ENCODE measurements at regions not wholly inside any gene's neighbourhood (a gene's known extent, or its start where the extent isn't known, plus 50 kb on each side); places are given as distances from the start of the nearest gene placed in this dataset.

DNA sequence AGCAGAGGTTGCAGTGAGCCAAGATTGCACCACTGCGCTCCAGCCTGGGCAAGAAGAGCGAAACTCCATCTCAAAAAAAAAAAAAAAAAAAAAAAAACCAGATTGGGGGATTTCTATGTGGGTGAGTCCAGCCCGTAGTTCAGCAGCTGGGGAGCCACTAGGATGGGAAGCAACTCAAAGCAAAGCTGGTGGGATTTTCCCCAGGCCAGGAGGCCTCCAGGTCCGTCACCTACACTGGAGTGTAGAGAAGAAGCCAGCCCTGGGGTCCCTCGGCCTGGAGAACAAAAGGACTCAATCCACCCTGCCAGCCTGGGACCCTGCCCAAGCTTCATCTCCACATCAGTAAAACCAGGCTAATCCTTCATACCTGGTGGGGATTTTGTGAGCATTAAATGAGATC lies 121.3 kb upstream of the CACNA1A start:
- no peak overlapping the region for H3K4me3 ChIP-seq
- no peaks in the 10 kb centered on the region for H3K27me3 ChIP-seq
- TF ChIP-seq POLR2A (IDR thresholded peaks at IDR 0.05) = no peak
- TF ChIP-seq, protein P1, sequence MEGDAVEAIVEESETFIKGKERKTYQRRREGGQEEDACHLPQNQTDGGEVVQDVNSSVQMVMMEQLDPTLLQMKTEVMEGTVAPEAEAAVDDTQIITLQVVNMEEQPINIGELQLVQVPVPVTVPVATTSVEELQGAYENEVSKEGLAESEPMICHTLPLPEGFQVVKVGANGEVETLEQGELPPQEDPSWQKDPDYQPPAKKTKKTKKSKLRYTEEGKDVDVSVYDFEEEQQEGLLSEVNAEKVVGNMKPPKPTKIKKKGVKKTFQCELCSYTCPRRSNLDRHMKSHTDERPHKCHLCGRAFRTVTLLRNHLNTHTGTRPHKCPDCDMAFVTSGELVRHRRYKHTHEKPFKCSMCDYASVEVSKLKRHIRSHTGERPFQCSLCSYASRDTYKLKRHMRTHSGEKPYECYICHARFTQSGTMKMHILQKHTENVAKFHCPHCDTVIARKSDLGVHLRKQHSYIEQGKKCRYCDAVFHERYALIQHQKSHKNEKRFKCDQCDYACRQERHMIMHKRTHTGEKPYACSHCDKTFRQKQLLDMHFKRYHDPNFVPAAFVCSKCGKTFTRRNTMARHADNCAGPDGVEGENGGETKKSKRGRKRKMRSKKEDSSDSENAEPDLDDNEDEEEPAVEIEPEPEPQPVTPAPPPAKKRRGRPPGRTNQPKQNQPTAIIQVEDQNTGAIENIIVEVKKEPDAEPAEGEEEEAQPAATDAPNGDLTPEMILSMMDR (IDR thresholded peaks at IDR 0.05) = no peak
- no peaks in the 10 kb centered on the region for H3K9me3 ChIP-seq
- intact Hi-C loops (cut with DNase I; ENCODE audit: low total_unique reads) = no loop called here
- no peaks in the 10 kb centered on the region for H3K4me1 ChIP-seq
- H3K27ac ChIP-seq = no peak overlapping the region
- DNase-seq = no peak
- no peaks in the 10 kb centered on the region for H3K36me3 ChIP-seq

DNA sequence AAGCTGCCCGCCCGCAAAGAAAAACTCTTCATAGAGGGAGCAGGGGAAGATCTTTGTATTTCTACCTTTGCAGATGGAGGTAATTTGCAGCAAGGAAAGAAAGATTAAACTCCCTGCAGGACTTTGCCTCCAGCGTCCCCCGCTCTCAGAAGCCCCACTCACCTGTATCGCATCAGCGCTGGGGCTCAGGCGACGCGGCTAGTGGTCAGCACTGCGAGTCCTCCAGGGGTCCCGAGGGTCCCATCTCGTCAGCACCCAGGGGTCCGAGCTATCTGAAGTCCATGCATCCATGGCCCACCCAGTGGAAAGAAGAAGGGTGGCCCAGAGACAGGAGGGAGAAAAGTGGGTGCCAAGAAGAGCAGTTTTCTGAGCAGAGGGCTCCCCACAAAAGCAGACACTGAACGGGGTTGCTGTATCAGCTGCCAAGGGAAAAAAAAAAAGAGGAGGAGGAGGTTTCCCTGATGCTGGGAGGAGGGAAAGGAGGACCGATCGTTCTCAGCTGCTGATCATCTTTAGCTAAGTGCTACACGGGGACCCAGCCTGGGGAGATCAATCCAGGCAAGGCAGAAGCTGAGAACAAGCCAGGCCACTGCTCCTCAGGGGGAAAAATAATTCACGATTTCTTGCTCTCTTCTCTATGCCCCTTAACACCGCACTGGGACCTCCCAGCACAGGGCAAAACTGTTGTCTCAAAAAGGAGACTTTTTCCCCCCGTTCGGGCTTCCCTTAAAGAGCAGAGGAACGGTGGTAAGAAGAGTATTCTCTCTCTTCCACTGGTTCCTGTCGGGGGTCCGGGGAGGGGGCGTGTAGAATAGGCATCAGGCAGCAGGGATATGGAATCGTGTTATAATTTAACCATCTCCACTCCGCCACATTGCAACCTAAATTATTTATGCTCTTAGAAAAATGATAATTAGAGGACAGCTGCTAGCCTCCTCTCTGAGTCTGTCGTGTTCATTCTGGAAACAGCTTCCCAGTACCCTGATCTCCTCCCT lies 117.7 kb upstream of the CACNA1A start:
- TF ChIP-seq, protein P1 (IDR thresholded peaks at IDR 0.05) = no peak
- no peak for TF ChIP-seq POLR2A (IDR thresholded peaks at IDR 0.05)
- no peaks in the 10 kb centered on the region for H3K36me3 ChIP-seq
- no peak for DNase-seq
- no peak overlapping the region for H3K4me3 ChIP-seq
- H3K9me3 ChIP-seq = no peaks in the 10 kb centered on the region
- no peaks in the 10 kb centered on the region for H3K27me3 ChIP-seq
- intact Hi-C loops (cut with DNase I; ENCODE audit: low total_unique reads) = no loop called here
- no peak overlapping the region for H3K27ac ChIP-seq
- H3K4me1 ChIP-seq = no peaks in the 10 kb centered on the region

DNA sequence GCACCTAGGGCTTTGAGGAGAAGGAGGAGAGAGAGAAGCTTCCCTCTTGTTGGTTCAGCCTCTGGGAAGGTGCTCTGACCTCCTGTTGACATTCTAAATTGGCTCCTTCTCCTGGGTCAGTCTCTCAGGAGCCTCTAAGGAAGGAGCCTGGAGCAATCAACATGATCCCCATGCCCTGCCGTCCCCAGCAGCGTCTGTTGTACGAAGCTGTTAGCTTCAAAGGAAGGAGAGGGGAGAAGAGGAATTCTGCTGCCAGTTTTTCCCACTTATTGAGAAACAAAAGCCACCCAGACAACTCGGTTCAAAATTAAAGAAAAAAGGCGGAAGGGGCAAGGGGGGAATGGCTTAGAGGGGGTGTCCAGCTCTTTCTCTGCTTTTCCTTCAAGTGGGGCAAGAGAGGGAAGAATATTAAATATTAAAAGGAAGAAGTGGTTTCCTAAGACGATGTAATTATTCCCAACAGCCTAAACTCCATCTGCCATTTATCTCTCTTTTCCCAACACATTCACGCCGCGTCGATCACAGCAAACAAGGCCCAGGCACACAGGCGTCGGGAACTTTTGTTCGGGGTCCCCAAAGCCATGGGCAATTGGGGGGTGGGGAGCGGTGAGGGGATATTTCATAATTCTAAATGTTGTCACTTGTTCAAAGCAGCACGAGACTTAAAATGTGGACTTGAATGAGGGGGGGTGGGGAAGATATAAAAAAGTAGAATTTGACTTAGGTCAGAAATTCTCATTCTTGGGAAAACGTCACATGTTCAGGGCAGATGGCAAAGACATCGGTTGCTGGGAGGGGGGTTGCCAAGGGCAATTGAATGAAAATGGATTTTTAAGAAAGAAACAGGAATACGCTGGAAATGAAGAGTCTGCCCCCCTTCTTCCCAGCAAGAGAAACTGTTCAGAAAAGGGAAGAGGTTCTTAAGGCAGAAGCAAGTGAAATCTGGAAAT lies 116.8 kb upstream of the CACNA1A start:
- no peaks in the 10 kb centered on the region for H3K36me3 ChIP-seq
- H3K27ac ChIP-seq = no peak overlapping the region
- TF ChIP-seq POLR2A (IDR thresholded peaks at IDR 0.05) = no peak
- TF ChIP-seq, protein P1 (IDR thresholded peaks at IDR 0.05) = no peak
- no peaks in the 10 kb centered on the region for H3K27me3 ChIP-seq
- no peaks in the 10 kb centered on the region for H3K4me1 ChIP-seq
- DNase-seq = no peak
- H3K9me3 ChIP-seq = no peaks in the 10 kb centered on the region
- intact Hi-C loops (cut with DNase I; ENCODE audit: low total_unique reads) = no loop called here
- no peak overlapping the region for H3K4me3 ChIP-seq

DNA sequence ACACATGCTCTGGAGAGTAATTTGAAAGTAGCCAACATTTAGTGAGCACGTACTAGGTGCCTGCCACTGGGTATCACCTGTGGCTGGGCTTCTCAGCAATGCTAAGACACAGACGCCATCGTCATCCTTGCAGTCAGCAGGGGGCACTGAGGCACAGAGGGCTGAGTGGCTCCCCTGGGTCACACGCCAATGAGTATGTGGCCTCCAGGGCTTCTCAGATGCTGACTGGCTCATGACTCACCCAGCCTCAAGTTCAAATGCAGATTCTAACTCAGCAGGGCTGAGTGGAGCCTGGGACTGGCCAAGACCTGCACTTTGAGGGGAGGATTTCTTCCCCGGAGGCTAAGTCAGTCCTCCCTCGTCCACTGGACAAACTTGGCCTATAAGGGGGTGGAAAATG lies 115.1 kb upstream of the CACNA1A start:
- Histone ChIP-seq H3K4me3 (no peak overlapping the region), H3K27me3 (no peaks in the 10 kb centered on the region), H3K36me3 (no peaks in the 10 kb centered on the region), H3K27ac (no peak overlapping the region), H3K9me3 (no peaks in the 10 kb centered on the region), H3K4me1 (no peaks in the 10 kb centered on the region)
- intact Hi-C loops (cut with DNase I; ENCODE audit: low total_unique reads) = no loop called here
- TF ChIP-seq, protein P1 (IDR thresholded peaks at IDR 0.05) = no peak
- TF ChIP-seq POLR2A (IDR thresholded peaks at IDR 0.05) = no peak
- no peak for DNase-seq

All from uterus (tissue), 3 donors.